Left hindlimb (tissue), 1 donor: ENCODE measurements at regions not wholly inside any gene's neighbourhood (a gene's known extent, or its start where the extent isn't known, plus 50 kb on each side); places are given as distances from the start of the nearest gene placed in this dataset.
"Not testable (repeated sequence)": the region's sequence is repeated elsewhere in the genome, so short reads cannot be mapped to it uniquely, and the experiment has no call there.

Experiments
- DNase-seq: peaks from one replicate; pipeline ENCODE4 v3.0.0-alpha.2; 2018

DNA sequence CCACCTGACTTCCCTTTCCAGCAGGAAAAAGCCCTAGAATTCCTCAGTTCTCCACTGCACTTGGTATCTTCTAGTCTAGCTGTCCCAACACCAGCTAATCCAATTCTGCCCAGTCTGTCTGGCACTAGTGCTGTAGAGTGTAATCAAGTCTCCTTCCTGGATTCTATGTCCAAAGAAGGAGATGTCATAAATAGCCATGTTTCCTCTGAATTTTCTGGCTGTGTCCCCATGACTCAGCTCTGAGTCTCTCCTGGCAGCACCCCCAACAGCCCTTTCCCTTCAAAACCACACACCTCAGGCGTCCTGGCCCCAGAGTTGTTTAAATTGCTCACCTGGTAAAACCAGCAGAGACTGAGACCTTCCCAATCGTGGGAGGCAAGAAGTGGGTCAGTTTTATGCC lies 197.2 kb downstream of the GRXCR1 start:
- no peak for DNase-seq

DNA sequence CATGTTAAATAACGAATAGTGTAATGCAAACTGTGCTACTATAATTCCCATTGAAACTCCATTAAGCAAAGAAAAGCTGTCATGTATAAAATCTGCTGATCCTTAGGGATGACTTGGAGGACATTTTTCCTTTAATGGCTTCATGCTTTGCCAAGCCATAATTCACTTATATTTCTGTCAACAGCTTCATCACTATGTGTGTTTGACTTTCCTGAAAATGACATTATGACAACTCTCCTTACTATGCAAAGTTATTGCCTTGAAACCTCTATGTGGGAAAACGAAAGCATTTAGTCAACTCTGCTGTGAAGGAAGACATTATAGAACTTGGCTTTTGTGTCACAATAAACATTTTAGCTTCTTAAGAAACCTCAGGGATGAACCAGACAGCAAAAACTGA lies 210.5 kb downstream of the GRXCR1 start:
- no peak for DNase-seq

- no peak for DNase-seq
Measured at GRCh38 chr4:43112139-43112538, 219.6 kb downstream of the GRXCR1 start.

GRCh38 chr4:43113196-43113595 lies 220.7 kb downstream of the GRXCR1 start:
- DNase-seq = no peak

DNA sequence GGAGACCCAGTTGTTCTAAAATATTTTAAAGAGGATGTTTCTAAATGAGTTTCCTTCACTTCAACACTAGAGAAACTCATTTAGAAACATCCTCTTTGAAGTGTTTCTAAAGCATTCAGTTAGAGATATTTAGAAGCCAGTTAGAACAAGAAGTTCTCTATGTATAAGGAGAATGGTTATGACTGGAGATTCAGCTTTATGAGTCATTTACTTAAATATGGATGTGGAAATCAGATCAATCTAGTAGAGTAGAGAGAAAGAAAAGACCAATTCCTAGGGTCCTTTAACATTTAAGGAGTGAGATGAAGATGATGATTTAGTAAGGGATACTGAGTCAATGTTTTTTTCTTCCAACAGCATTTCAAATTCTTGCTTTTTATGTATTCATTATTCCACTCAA lies 234.1 kb downstream of the GRXCR1 start:
- no peak for DNase-seq

DNA sequence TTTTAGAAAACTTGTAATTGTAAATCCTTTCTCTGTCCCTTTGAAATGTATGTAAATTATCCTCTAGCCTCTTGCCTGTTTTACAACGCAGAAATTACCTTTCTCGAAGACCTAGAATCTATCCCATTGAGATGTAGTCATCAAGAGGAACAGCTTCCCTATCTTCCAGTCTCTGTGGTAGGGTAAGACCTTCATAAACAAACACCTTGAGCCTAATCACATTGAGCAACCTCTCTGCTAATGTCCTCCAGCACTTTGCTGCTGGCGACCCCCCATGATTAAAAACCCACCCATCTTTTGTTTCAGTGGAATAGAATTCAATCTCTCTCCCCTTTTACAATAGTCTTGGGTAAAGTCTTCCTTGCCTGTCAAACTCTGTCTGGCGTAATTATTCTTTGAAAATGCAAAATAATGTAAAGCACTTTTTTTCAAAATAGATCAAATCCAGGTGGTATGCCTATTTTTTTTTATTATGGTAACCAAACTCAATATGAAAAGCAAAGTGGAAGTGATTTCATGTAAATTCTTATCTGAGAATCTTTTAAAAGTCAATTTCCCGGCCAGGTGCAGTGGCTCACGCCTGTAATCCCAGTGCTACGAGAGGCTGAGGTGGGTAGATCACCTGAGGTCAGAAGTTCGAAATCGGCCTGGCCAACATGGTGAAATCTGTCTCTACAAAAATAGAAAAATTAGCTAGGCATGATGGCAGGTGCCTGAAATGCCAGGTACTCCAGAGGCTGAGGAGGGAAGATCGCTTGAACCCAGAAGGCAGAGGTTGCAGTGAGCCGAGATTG lies 237.9 kb downstream of the GRXCR1 start:
- no peak for DNase-seq

GRCh38 chr4:43132010-43132582 lies 239.6 kb downstream of the GRXCR1 start:
- peak; percentile 54 for DNase-seq

DNA sequence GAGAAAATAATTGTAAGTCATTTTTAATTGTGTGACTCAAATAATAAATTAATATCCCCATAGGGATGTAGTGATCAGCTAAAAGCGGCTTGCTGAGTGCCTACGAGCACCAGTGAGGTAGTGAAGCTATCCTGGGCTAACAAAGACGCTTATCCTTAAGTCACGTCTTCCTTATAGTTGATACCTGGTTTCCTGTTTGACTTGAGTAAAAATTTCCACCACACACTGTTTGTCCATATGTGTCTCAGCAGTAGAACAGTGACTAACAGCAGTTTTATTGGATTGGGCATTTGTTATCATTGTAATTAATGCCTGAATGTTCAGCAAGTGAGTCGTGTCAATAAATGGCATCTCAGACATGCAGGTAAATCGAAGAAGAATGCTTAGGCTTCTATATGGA lies 241.1 kb downstream of the GRXCR1 start:
- DNase-seq = no peak

DNA sequence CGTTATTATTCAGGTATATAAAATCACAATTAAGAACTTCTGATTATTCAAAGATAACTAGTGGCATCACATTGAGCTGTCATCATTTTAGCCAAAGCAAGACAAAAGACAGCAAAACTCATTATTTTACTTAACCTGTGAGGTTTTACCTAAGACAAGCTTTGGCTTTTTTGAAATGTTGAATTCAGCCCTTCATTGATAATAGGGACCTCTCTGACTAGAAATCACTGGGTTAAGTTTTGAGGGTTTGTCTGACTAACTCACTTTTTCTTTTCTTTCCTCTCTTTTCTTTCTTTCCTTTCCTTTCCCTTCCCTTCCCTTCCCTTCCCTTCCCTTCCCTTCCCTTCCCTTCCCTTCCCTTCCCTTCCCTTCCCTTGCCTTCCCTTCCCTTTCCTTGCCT lies 244.2 kb downstream of the GRXCR1 start:
- DNase-seq = no peak

GRCh38 chr4:43146198-43146597 lies 253.7 kb downstream of the GRXCR1 start:
- no peak for DNase-seq

- no peak for DNase-seq
Measured at GRCh38 chr4:43148481-43148880, 256.0 kb downstream of the GRXCR1 start.

DNA sequence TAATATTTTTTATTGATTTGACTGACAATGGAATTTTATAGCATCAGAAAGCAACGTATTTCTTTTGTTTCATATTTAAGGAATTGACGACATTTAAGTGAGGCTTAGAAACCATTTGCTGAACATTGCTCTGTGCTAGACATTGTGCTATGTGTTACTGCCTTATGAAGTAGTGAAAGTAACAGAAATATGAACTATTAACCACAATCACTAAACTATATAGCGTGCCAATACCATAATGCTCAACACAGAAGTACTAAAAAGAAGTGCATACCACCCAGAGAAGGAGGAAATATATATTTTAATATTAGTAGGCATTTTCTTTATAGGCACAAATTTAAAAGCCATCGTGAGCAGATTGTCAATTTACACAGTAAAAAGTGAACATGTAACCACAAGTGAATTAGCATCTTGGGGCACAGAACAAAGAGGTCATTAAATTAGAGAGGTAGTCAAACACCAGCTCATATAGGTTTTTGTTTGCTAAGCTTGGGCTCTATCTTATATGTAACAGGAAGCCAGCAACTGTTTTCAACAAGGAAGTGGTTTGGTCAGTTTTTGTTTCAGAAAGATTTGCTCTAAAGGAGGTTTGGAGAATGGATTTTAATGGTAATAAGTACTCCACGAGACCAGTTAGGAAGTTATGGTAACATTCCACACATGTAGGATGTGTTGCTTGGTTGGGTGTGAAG lies 270.7 kb downstream of the GRXCR1 start:
- DNase-seq = no peak

DNA sequence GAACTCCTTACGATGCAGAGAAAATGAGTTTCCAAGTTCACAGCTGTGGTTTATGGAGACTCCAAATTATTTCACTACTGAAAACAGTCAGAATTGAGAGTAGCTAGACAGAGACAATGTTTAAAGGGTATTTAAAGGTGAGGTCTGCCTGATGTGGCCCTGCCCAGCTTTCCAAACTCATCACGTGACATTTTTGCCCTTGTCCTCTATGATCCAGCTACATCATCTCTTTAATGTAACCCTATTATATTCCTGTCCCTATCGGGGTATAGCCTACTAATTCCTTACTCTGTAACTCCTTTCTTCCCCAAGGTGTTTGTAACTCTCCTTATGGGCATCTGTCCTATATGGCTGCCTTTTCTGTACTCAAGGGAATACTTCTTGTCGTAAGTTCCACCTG lies 297.2 kb downstream of the GRXCR1 start:
- no peak for DNase-seq

GRCh38 chr4:43212576-43212975 lies 320.1 kb downstream of the GRXCR1 start:
- not testable (repeated sequence) for DNase-seq

GRCh38 chr4:43223820-43224219 lies 331.3 kb downstream of the GRXCR1 start:
- no peak for DNase-seq

- DNase-seq = no peak
Measured at GRCh38 chr4:43224559-43224958, 332.0 kb downstream of the GRXCR1 start.

- no peak for DNase-seq
Measured at GRCh38 chr4:43233321-43233720, 340.8 kb downstream of the GRXCR1 start.

- no peak for DNase-seq
Measured at GRCh38 chr4:43234626-43235415, 342.3 kb downstream of the GRXCR1 start.

- no peak for DNase-seq
Measured at GRCh38 chr4:43238008-43238407, 345.5 kb downstream of the GRXCR1 start.

- no peak for DNase-seq
Measured at GRCh38 chr4:43238585-43238984, 346.1 kb downstream of the GRXCR1 start.

- DNase-seq = no peak
Measured at GRCh38 chr4:43241104-43241503, 348.6 kb downstream of the GRXCR1 start.

- no peak for DNase-seq
Measured at GRCh38 chr4:43242606-43243005, 350.1 kb downstream of the GRXCR1 start.

GRCh38 chr4:43243433-43244116 lies 351.1 kb downstream of the GRXCR1 start:
- no peak for DNase-seq
